SW 1271 (cell line): ENCODE measurements at regions not wholly inside any gene's neighbourhood (a gene's known extent, or its start where the extent isn't known, plus 50 kb on each side); places are given as distances from the start of the nearest gene placed in this dataset.
"Not testable (repeated sequence)": the region's sequence is repeated elsewhere in the genome, so short reads cannot be mapped to it uniquely, and the experiment has no call there.

Experiments
- DNase-seq, 2 experiments: peaks; one replicate each; lab custom pipeline; 2025; lab: John Stamatoyannopoulos, UW

DNA sequence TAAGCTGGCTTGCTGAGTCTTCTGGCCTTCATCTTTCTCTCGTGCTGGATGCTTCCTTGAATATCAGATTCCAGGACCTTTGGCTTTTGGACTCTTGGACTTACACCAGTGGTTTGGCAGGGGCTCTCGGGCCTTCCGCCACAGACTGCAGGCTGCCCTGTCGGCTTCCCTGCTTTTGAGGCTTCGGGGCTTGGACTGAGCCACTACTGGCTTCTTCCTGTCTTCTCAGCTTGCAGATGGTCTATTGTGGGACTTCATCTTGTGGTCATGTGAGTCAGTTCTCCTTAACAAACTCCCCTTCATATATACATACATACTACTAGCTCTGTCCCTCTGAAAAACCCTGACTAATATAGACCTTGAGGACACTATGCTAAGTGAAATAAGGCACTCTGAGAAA lies 78.3 kb upstream of the SSBP2 start:
- no peak for DNase-seq

DNA sequence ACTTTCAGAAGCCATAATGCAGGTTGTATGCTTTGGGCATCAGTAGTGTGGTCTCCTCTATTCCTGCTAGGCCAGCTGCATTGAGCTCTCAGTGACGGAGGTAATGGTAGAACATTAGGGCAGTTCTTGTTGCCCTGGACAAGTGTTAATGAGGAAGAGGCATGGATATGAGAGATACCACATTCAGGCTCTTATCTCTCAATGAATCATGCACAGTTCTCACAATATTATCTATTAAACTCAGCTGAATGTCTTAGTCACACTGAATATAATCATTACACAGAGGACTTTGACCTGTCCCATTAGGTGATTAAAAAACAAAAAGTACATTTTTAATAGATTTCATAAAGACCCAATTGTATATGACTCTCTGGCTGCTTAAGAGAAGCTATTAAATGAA lies 76.6 kb upstream of the SSBP2 start:
- DNase-seq: no peak

DNA sequence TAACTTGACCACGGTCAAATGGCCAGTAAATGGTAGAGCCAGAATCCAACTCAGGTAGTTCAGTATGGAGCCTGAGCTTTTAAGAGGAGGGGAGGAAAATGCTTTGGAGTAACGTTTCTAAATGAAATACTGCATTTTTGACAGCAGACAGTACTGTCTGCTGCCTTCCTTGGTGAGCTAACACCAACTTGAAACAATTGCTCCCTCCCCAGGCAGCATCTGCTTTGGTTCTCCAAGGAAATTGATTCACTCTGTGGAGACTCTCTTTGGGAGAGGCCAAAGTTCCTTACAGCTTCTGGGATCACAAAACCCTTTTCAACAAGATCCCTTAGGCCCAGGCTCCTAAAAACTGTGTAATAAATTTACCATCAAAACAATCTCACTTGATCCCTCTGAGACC lies 75.2 kb upstream of the SSBP2 start:
- no peak for DNase-seq

DNA sequence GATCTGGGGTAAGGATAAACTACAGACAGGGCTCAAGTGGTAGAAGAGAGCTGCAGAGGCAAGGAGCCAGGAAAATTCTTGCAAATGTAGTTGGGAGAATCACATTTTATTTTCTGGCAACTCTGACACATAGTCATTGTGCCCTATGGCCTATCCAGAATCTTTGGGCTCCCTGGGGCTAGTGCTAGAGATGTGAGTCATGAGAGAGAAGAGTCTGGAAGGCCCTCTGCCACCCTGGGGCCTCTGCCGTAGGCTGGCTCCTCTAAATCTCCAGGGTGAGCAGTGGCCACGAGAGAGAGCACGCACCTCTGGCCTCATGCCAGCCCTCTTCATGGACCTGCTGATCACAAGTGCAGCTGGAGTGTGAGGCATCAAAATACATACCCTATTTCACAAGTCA lies 74.3 kb upstream of the SSBP2 start:
- no peak for DNase-seq

DNA sequence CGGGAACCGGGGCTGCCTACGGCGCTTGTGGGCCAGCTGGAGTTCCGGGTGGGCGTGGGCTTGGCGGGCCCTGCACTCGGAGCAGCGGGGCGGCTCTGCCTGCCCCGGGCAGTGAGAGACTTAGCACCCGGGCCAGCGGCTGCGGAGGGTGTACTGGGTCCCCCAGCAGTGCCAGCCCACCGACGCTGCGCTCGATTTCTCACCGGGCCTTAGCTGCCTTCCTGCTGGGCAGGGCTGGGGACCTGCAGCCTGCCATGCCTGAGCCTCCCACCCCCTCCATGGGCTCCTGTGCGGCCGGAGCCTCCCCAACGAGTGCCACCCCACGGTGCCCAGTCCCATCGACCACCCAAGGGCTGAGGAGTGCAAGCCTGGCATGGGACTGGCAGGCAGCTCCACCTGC lies 72.8 kb upstream of the SSBP2 start:
- DNase-seq: not testable (repeated sequence)

DNA sequence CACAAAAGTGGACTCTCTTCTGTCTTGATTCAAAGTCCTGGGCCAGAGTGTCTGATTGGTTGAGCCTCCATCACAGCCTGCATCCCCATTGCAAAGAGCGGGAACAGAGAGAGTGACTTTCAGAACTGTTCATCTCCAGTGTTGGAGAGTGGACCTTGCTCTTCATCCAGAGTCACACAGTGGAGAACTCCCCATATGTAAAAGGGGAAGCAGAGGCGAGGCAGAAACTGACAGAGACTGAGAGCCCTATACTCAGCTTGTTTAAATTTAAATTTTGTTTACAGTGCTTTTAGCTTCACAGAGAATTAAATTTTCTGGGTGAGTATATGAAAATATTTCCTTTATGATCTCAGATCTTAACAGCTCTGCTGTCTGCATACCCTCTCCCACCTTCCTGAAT lies 70.0 kb upstream of the SSBP2 start:
- no peak for DNase-seq

DNA sequence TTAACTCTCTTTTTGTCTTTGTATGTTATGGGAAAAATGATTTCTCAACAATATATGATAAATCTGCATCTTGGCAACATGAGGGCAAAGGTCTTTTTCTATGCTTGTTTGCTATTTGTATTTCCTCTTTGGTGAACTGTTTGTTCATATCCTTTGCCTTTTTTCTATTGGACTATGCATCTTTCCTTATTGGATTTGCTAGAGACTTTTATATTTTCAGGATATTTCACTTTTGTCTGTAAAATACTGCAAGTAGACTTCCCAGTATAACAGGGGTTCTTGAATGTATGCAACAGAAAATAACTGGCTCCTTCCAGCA lies 69.4 kb upstream of the SSBP2 start:
- DNase-seq: no peak

DNA sequence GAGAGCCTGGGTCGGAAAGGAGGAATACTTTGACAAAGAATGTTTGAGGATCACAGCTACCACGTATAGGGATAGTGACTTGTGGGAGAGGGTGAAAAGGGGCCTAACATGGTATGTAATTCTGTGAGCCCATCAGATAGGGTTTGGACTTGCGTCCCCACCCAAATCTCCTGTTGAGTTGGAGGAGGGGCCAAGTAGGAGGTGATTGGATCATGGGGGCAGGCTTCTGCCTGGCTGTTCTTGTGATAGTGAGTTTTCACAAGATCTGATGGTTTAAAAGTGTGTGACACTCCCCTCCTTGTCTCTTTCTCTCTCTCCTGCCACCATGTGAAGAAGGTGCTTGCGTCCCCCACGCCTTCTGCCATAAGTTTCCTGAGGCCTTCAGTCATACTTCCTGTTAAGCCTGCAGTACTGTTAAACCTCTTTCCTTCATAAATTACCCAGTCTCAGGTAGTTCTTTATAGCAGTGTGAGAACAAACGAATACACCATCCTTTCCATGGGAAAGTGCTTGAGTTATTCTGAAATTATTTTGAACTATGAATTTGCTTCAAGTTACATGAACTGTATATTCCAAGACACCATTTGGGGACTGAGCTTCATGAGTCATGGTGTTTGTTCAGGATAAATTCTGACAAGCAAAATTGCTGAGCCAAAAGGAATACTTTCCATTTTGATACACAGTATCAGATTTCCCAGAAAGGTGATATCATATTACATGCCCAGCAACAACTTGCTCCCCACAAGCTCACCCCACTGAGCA lies 68.8 kb upstream of the SSBP2 start:
- no peak for DNase-seq

DNA sequence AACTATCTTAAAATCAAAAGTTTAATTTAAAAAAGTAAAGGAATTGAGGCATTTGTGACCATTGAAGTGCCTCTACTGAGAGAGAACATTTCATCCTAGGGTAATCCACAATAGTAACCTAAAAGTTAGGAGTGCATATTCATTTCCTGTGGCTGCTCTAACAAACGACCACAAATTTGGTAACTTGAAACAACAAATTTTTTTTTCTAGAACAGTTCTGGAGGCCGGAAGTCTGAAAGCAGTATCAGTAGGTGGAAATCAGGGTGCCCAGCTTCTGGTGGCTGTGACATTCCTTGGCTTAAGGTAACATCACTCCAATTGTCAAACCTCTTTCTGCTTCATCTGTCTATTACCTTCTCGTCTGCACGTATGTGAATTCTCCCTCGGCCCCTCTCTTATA lies 67.1 kb upstream of the SSBP2 start:
- DNase-seq: no peak

DNA sequence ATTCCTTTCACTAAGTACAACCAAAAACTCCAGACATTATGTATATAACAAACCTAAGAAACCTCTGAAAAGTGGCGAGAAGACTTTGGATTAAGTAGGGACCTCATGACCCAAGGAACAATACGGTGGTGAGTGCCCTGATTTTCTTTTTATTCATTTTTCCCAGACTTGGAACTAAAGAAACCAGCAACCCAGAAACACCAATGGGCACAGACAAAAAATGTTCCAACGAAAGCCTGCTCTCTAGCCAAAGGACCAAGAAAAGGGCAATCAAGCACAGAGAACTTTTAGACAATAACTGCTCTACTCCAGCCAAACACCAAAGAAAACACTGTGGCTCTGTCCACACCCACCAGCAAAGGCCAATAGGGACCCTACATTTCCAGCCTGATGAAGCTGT lies 66.2 kb upstream of the SSBP2 start:
- no peak for DNase-seq

DNA sequence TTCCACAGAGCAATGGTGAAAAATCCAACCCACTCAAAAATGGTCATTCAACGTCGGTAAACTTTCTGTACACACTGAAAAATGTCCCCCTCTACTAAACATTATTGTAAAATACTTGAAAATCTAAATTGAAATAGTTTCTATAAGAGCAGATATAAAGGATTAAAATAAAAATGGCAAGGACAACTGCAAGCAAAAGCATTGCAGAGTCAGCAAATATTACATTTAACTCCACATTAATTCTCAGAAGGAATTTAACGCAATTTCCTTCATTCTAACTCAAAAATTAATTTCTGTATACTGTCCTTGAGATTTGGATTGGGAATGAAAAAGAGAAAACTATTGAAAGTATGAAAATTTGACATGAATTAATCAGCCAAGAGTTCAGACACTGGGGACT lies 64.4 kb upstream of the SSBP2 start:
- no peak for DNase-seq

DNA sequence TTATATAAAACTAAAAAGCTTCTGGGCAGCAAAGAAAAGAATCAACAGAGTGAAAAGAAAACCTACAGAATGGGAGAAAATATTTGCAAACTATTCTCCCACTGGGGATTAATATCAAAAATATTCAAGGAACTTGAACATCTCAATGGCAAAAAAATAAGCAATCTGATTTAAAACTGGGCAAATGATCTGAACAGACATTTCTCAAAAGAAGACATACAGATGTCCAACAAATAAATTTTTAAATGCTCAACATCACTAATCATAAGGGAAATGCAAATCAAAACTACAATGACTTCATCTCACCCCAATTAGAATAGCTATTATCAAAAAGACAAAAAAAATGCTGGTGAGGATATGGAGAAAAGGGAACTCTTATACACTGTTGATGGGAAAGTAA lies 57.2 kb upstream of the SSBP2 start:
- DNase-seq: no peak

DNA sequence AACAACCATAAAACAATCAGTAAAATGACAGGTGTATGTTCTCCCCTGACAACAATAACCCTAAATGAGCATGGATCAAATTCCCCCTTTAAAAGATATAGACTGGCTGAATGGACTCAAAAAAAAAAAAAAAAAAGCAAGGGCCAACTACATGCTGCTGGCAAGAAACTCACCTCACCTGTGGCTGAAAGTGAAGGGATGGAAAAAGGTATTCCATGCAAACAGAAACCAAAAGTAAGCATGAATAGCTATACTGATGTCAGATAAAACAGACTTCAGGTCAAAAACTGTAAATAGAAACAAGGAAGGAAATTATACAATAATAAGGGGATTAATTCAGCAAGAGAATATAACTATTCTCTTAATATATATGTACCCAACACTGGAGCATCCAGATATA lies 54.2 kb upstream of the SSBP2 start:
- DNase-seq: no peak

DNA sequence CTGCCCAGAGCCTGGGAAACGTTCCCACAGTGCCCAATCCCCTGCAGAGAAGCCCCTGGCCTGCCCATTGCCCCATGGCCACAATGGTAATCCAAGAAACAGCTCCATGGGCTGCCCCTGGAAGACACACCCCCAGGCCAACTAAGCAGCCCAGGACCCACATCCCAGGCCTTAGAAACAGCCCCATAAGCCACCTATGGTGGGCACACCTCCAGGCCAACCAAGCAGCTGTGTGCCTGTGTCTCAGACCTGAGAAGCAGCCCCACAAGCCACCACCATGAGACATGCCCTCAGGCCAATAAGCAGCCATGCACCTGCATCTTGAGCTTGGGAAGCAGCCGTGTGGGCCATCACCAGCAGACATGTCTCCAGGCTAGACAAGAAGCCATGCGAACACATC lies 52.9 kb upstream of the SSBP2 start:
- no peak for DNase-seq

DNA sequence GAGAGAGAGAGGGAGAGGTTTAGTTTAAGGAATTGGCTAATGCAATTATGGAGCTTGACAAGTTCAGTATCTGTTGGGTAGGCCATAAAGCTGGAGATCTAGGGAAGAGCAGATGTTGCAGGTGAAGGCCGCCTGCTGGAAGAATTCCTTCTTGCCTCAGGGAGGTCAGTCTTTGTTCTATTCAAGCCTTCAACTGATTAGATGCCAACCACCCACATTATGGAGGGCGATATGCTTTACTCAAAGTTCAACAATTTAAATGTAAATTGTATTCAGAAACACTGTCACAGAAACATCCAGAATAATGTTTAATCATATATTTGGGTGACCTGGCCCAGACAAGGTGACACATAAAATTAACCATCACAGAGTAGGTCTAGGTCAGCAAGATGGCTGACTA lies 51.7 kb upstream of the SSBP2 start:
- no peak for DNase-seq

DNA sequence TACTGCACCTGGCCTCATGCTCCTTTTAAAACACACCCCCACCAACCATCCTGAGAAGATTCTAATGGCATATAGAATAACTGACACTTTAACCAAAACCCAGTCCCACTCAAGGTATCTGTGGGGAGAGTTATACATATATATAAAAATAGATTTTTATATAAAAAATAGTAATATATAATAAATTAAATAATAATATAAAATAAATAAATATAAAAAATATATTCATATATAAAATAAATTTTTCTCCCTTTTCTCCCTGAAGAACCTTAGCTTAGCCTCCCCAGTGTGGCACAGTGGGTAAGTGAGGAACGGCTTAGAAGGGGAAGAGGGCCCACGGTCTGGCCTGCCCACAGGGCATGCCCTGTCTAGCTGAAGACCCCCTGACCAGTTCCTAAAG lies 51.1 kb upstream of the SSBP2 start:
- DNase-seq: no peak

DNA sequence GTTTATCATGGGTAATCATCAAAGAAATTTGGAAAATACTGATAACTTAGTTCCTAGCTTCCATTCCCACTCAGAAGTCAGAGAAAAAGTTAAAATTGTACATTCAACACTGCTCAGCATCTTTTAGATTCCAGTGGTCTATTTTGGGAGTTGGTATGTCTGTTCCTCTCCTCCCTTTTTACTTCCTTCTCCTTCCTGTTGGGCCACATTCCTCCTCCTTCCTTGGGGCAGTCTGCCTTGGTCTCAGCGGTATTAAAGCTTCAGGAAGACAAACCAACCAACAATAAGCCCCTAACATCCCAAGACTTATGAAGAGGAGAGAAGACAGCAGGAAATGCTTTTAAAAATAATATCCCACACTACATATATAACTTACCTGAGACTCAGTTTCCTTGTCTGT lies 49.9 kb upstream of the SSBP2 start:
- no peak for DNase-seq
